Ectodermal cell (in vitro differentiated cells): ENCODE measurements at regions not wholly inside any gene's neighbourhood (a gene's known extent, or its start where the extent isn't known, plus 50 kb on each side); places are given as distances from the start of the nearest gene placed in this dataset.

ENCODE experiments used
- H3K27ac ChIP-seq: 2 replicates; pipeline ENCODE4 v1.7.0; 2013; ENCODE audit warnings: mild to moderate bottlenecking, low read depth, low read length; ENCODE audit not compliant: insufficient read depth, poor library complexity, severe bottlenecking
- H3K27me3 ChIP-seq: 2 replicates; pipeline ENCODE4 v1.7.0; 2013; ENCODE audit warnings: mild to moderate bottlenecking, low read length; ENCODE audit not compliant: insufficient read depth, control insufficient read depth, poor library complexity, severe bottlenecking
- H3K36me3 ChIP-seq: one replicate; pipeline ENCODE4 v1.7.0; 2013; ENCODE audit warnings: low read length; ENCODE audit not compliant: control insufficient read depth, insufficient read depth
- H3K4me1 ChIP-seq: one replicate; pipeline ENCODE4 v1.7.0; 2013; ENCODE audit warnings: low read length; ENCODE audit not compliant: control insufficient read depth, insufficient read depth
- H3K4me3 ChIP-seq: 2 replicates; pipeline ENCODE4 v1.7.0; 2013; ENCODE audit warnings: low read depth, low read length, control low read depth; ENCODE audit not compliant: insufficient read depth
- H3K9me3 ChIP-seq: 2 replicates; pipeline ENCODE4 v1.7.0; 2013; ENCODE audit warnings: mild to moderate bottlenecking, low read length, moderate library complexity; ENCODE audit not compliant: control insufficient read depth
- WGBS, 2 experiments: methylation state at CpG; one replicate each; pipeline ENCODE4 v1.1.7; 2013; ENCODE audit warnings: missing lambda C conversion rate in 2 of 2; 5-methylcytosine and 5-hydroxymethylcytosine counted together

DNA sequence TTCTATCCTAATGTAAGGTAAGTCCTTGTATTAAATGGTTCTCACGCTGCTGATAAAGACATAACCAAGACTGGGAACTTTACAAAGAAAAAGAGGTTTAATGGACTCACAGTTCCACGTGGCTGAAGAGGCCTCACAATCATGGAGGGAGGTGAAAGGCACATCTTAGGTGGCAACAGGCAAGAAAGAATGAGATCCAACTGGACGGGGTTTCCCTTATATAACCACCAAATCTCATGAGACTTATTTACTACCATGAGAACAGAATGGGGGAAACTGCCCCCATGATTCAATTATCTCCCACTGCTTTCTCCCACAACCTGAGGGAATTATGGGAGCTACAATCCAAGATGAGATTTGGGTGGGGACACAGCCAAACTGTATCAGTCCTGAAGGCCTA, 136.6 kb downstream of the HTR1B start:
- H3K9me3 ChIP-seq, result no peaks in the 10 kb centered on the region
- H3K4me3 ChIP-seq, result no peak overlapping the region
- WGBS, 2 experiments, result 88 to 93% methylated on average over 3 of the region's 3 CpGs
- no peaks in the 10 kb centered on the region for H3K27me3 ChIP-seq
- no peaks in the 10 kb centered on the region for H3K4me1 ChIP-seq
- no peak overlapping the region for H3K27ac ChIP-seq
- H3K36me3 ChIP-seq, result no peaks in the 10 kb centered on the region

DNA sequence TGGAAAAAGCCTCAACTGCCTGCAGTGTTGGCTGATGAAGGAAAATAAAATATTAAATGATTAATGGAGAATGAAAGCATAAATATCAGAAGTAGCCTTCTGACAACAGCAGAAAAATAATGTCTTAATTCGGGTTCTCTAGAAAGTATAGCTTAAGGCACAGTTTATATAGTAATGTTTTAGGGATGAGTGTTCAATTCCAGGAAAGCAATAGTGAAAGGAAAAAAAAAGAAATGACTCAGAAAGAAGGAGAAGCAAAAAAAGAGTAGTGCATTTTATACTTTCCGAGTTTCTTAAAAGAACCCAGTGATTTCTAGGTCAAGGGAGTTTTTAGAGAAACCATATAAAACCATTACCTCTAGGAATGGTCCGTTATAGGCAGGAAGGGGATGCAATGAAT, 137.3 kb downstream of the HTR1B start:
- Histone ChIP-seq H3K4me3 (no peak overlapping the region), H3K36me3 (no peaks in the 10 kb centered on the region), H3K27ac (no peak overlapping the region), H3K27me3 (no peaks in the 10 kb centered on the region), H3K9me3 (no peaks in the 10 kb centered on the region), H3K4me1 (no peaks in the 10 kb centered on the region)
- 94 to 100% methylated on average over 2 to 3 of the region's 3 CpGs for WGBS, 2 experiments

GRCh38 chr6:77324866-77325265, 138.4 kb downstream of the HTR1B start:
- H3K4me3 ChIP-seq, result no peak overlapping the region
- WGBS, 2 experiments, result 75 to 93% methylated on average over 1 of the region's 1 CpG

GRCh38 chr6:77322604-77323003, 140.7 kb downstream of the HTR1B start:
- Histone ChIP-seq H3K4me3 (no peak overlapping the region), H3K4me1 (no peaks in the 10 kb centered on the region), H3K9me3 (no peaks in the 10 kb centered on the region), H3K27ac (no peak overlapping the region), H3K27me3 (no peaks in the 10 kb centered on the region), H3K36me3 (no peaks in the 10 kb centered on the region)
- 98 to 100% methylated on average over 3 of the region's 3 CpGs for WGBS, 2 experiments

More at GRCh38 chr6:77324866-77325265, 138.4 kb downstream of the HTR1B start:
- Histone ChIP-seq H3K27me3 (no peaks in the 10 kb centered on the region), H3K36me3 (no peaks in the 10 kb centered on the region), H3K27ac (no peak overlapping the region), H3K9me3 (no peaks in the 10 kb centered on the region), H3K4me1 (no peaks in the 10 kb centered on the region)

DNA sequence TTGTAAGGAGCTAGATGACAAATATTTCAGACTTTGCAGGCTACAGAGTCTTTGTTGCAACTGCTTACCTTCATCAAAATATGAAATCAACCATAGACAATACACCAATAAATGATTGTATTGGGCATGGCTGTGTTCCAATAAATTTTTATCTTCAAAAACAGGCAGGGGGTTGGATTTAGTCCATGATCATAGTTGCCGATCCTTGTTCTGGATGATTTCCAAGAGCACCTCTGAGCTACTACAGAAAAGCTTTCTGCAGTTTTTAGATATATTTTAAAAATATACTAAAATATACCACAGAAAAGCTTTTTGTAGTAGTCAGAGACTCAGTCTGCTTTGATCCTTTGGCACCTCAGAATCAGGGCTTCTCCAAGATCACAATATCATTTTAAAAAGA, 145.0 kb downstream of the HTR1B start:
- H3K9me3 ChIP-seq, result no peaks in the 10 kb centered on the region
- no peak overlapping the region for H3K27ac ChIP-seq
- H3K27me3 ChIP-seq, result no peaks in the 10 kb centered on the region
- H3K36me3 ChIP-seq, result no peaks in the 10 kb centered on the region
- WGBS, 2 experiments, result 89% methylated on average over 1 of the region's 1 CpG; no CpG with 5 or more reads in 1 of the 2 experiments
- no peak overlapping the region for H3K4me3 ChIP-seq
- H3K4me1 ChIP-seq, result no peaks in the 10 kb centered on the region

DNA sequence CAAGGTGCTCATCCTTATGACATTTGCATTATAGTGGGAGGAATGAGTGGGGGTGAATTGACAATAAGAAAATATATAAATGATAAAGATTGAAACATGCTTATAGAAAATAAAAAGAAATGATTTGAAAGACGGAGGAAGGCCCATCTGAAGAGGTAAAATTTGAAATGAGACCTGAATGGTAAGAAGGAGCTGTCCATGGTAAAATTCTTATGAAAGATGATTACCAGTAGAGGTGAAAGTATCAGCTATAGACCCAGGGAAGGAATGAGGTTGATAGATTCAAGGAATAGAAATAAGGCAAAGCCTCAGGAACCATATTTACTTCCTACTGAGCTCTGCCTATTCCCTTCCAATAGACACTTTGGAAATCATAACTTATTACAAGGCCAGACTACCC, 149.7 kb downstream of the HTR1B start:
- no peaks in the 10 kb centered on the region for H3K9me3 ChIP-seq
- H3K27me3 ChIP-seq, result no peaks in the 10 kb centered on the region
- H3K27ac ChIP-seq, result no peak overlapping the region
- no peaks in the 10 kb centered on the region for H3K36me3 ChIP-seq
- 91 to 92% methylated on average over 1 of the region's 1 CpG for WGBS, 2 experiments
- no peak overlapping the region for H3K4me3 ChIP-seq
- H3K4me1 ChIP-seq, result no peaks in the 10 kb centered on the region

DNA sequence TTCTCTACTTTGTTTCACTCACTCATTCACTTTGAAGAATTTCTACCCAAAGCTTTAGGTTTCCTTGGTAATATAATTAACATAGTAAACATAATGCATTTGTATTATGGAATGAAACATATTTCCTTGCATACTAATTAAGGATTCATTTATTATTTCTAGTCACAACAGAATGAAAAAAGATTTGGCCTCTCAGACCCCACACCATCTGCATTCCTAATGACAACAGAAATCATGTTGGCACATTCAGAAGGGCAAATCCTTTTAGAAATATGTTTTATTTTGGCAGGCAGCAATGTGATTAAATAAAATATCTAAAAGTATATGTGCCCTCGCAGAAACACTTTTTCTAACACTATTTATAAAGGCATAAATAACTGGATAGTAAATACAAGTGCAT, 163.4 kb downstream of the HTR1B start:
- H3K4me3 ChIP-seq, result no peak overlapping the region
- H3K27ac ChIP-seq, result no peak overlapping the region
- no peaks in the 10 kb centered on the region for H3K9me3 ChIP-seq
- no peaks in the 10 kb centered on the region for H3K27me3 ChIP-seq
- H3K4me1 ChIP-seq, result no peaks in the 10 kb centered on the region
- H3K36me3 ChIP-seq, result no peaks in the 10 kb centered on the region
- no CpG with 5 or more reads among the region's 1 CpG for WGBS, 2 experiments

DNA sequence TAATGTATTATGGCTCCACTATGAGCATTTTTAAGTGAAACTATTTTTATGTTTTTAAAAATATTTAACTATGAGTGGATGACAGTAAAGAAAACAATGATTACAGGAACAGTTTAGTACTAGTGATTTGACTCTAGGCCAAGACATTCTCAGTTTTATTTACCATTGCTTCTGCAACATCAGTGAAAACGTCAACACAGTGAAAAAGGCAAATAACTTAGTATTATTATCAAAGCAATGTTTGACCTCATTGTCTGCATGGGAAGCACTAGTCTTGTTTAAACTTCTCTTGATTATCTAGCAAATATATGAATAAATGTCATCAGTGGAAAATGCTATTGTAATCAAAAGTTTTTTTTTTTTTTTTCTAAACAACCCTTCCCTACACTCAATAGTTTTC, 165.0 kb downstream of the HTR1B start:
- Histone ChIP-seq H3K4me3 (no peak overlapping the region), H3K9me3 (no peaks in the 10 kb centered on the region), H3K36me3 (no peaks in the 10 kb centered on the region), H3K4me1 (no peaks in the 10 kb centered on the region), H3K27me3 (no peaks in the 10 kb centered on the region), H3K27ac (no peak overlapping the region)
- 67% methylated on average over 1 of the region's 1 CpG; no CpG with 5 or more reads in 1 of the 2 experiments for WGBS, 2 experiments

GRCh38 chr6:77292564-77293546, 170.4 kb downstream of the HTR1B start:
- Histone ChIP-seq H3K27me3 (no peaks in the 10 kb centered on the region), H3K36me3 (no peaks in the 10 kb centered on the region), H3K4me3 (no peak overlapping the region), H3K9me3 (no peaks in the 10 kb centered on the region), H3K4me1 (no peaks in the 10 kb centered on the region), H3K27ac (no peak overlapping the region)
- WGBS, 2 experiments, result 93 to 94% methylated on average over 7 of the region's 7 CpGs

- H3K9me3 ChIP-seq, result no peaks in the 10 kb centered on the region
- no peaks in the 10 kb centered on the region for H3K36me3 ChIP-seq
- no CpG with 5 or more reads among the region's 1 CpG for WGBS, 2 experiments
- H3K4me1 ChIP-seq, result no peaks in the 10 kb centered on the region
- no peak overlapping the region for H3K4me3 ChIP-seq
- no peak overlapping the region for H3K27ac ChIP-seq
- H3K27me3 ChIP-seq, result no peaks in the 10 kb centered on the region
Measured at GRCh38 chr6:77290798-77291197, 172.5 kb downstream of the HTR1B start.
